Thyroid gland (tissue), 4 donors: ENCODE measurements at regions not wholly inside any gene's neighbourhood (a gene's known extent, or its start where the extent isn't known, plus 50 kb on each side); places are given as distances from the start of the nearest gene placed in this dataset.

Source experiments
- CTCF ChIP-seq, 6 experiments: fragments of 200-600 bp in 3 of 6; fragments of 450-650 bp in 3 of 6; sonication (generic) in 3 of 6; IDR thresholded peaks; one replicate each; pipeline ENCODE4 v1.5.1; 2016 to 2019; ENCODE audit warnings: antibody characterized with exemption in 6 of 6, mild to moderate bottlenecking in 2 of 6, inconsistent platforms in 1 of 6, moderate library complexity in 1 of 6
- POLR2A ChIP-seq, 2 donors: fragments of 450-650 bp; IDR thresholded peaks; one replicate each; pipeline ENCODE4 v1.6.1; 2017; ENCODE audit warnings: antibody characterized with exemption in 2 of 2, mild to moderate bottlenecking in 2 of 2, moderate library complexity in 1 of 2

- TF ChIP-seq CTCF (IDR thresholded peaks at IDR 0.05) (no peak), POLR2A (IDR thresholded peaks at IDR 0.05) (no peak)
These were observed 1248.8 kb downstream of the UQCRFS1 start for GRCh38 chr19:27964185-27964584.
